HEK293 (cell line): ENCODE measurements at regions not wholly inside any gene's neighbourhood (a gene's known extent, or its start where the extent isn't known, plus 50 kb on each side); places are given as distances from the start of the nearest gene placed in this dataset.

ENCODE experiments used
- CTCF ChIA-PET: fragments of 350-600 bp; formaldehyde crosslinking; extraction: SDS; loops from one replicate; lab custom pipeline; 2021; ENCODE audit warnings: antibody characterized with exemption; lab: Yijun Ruan, JAX
- POLR2A ChIA-PET: fragments of 300-600 bp; formaldehyde crosslinking; extraction: SDS; loops from one replicate; lab custom pipeline; 2020; ENCODE audit warnings: antibody characterized with exemption, inconsistent platforms; lab: Yijun Ruan, JAX
- H3K27ac ChIP-seq: fragments of 200-500 bp; sonication (Bioruptor generic); 2 replicates; pipeline ENCODE4 v1.5.1; 2014; ENCODE audit warnings: low read depth, low read length, control low read depth, inconsistent platforms; ENCODE audit errors: extremely low read depth
- H3K36me3 ChIP-seq, 2 experiments: fragments of 200-500 bp in 1 of 2; sonication (Bioruptor generic) in 1 of 2; 1 replicate in 1 of 2; 2 replicates in 1 of 2; pipeline ENCODE4 v1.5.1; 2014 to 2017; ENCODE audit warnings: inconsistent platforms in 2 of 2, low read length in 2 of 2; ENCODE audit not compliant: control insufficient read depth in 2 of 2, insufficient read depth in 1 of 2
- H3K4me1 ChIP-seq: fragments of 200-500 bp; sonication (Bioruptor generic); 2 replicates; pipeline ENCODE4 v1.5.1; 2014; ENCODE audit warnings: mild to moderate bottlenecking, low read length, inconsistent platforms; ENCODE audit not compliant: control insufficient read depth, insufficient read depth
- H3K4me3 ChIP-seq: 2 replicates; pipeline ENCODE4 v1.5.1; 2011; ENCODE audit warnings: low read depth, mild to moderate bottlenecking, control low read depth, low read length, moderate library complexity
- H3K9me3 ChIP-seq: fragments of 200-500 bp; sonication (Bioruptor generic); 2 replicates; pipeline ENCODE4 v1.5.1; 2014; ENCODE audit warnings: low read depth, low read length, inconsistent platforms; ENCODE audit not compliant: control insufficient read depth, insufficient read depth
- BCL6B ChIP-seq: fragments of 450-650 bp; formaldehyde crosslinking; IDR thresholded peaks from 2 replicates; pipeline ENCODE4 v1.5.1; 2017; ENCODE audit warnings: missing biosample characterization, missing genetic modification characterization
- HOXD13 ChIP-seq: sonication (generic); formaldehyde crosslinking; IDR thresholded peaks from 2 replicates; pipeline ENCODE4 v1.8.0; 2022; ENCODE audit warnings: missing genetic modification reagents, borderline replicate concordance
- PRDM1 ChIP-seq: fragments of 450-650 bp; formaldehyde crosslinking; IDR thresholded peaks from 2 replicates; pipeline ENCODE4; 2016; ENCODE audit warnings: missing biosample characterization, missing genetic modification characterization
- SP7 ChIP-seq: fragments of 450-650 bp; formaldehyde crosslinking; IDR thresholded peaks from 2 replicates; pipeline ENCODE4 v1.5.1; 2016; ENCODE audit warnings: missing biosample characterization, missing genetic modification characterization
- ZNF155 ChIP-seq: fragments of 450-650 bp; formaldehyde crosslinking; IDR thresholded peaks from 2 replicates; pipeline ENCODE4 v1.5.1; 2016; ENCODE audit warnings: missing biosample characterization, missing genetic modification characterization
- ZNF366 ChIP-seq: fragments of 450-650 bp; formaldehyde crosslinking; conservative IDR thresholded peaks from 2 replicates; pipeline ENCODE4 v1.5.1; 2016; ENCODE audit warnings: missing biosample characterization, missing genetic modification characterization
- ZNF37A ChIP-seq: fragments of 450-650 bp; IDR thresholded peaks from 2 replicates; pipeline ENCODE4 v1.5.1; 2018; ENCODE audit warnings: missing biosample characterization, missing genetic modification characterization
- ZNF394 ChIP-seq: fragments of 450-650 bp; formaldehyde crosslinking; IDR thresholded peaks from 2 replicates; pipeline ENCODE4 v1.5.1; 2016; ENCODE audit warnings: missing biosample characterization, missing genetic modification characterization, mild to moderate bottlenecking, moderate library complexity, borderline replicate concordance
- ZNF398 ChIP-seq: fragments of 450-650 bp; formaldehyde crosslinking; IDR thresholded peaks from 2 replicates; pipeline ENCODE4 v1.5.1; 2017; ENCODE audit warnings: missing biosample characterization, missing genetic modification characterization
- ZNF416 ChIP-seq: fragments of 450-650 bp; formaldehyde crosslinking; IDR thresholded peaks from 2 replicates; pipeline ENCODE4 v1.5.1; 2016; ENCODE audit warnings: missing biosample characterization, missing genetic modification characterization
- ZNF48 ChIP-seq: fragments of 450-650 bp; formaldehyde crosslinking; IDR thresholded peaks from 2 replicates; pipeline ENCODE4 v1.5.1; 2016; ENCODE audit warnings: missing biosample characterization, missing genetic modification characterization
- ZNF488 ChIP-seq: fragments of 450-650 bp; formaldehyde crosslinking; IDR thresholded peaks from 2 replicates; pipeline ENCODE4 v1.5.1; 2016; ENCODE audit warnings: missing biosample characterization, missing genetic modification characterization
- ZNF521 ChIP-seq: fragments of 450-650 bp; formaldehyde crosslinking; IDR thresholded peaks from 2 replicates; pipeline ENCODE4 v1.5.1; 2017; ENCODE audit warnings: missing biosample characterization, mild to moderate bottlenecking, missing genetic modification characterization
- ZNF548 ChIP-seq: fragments of 450-650 bp; formaldehyde crosslinking; IDR thresholded peaks from 2 replicates; pipeline ENCODE4 v1.5.1; 2016; ENCODE audit warnings: missing biosample characterization, missing genetic modification characterization
- ZNF555 ChIP-seq: fragments of 450-650 bp; formaldehyde crosslinking; conservative IDR thresholded peaks from 2 replicates; pipeline ENCODE4 v1.5.1; 2017; ENCODE audit warnings: missing biosample characterization, mild to moderate bottlenecking, missing genetic modification characterization, inconsistent platforms
- ZNF580 ChIP-seq: fragments of 450-650 bp; formaldehyde crosslinking; IDR thresholded peaks from 2 replicates; pipeline ENCODE4 v1.5.1; 2016; ENCODE audit warnings: missing biosample characterization, missing genetic modification characterization
- ZNF585B ChIP-seq: fragments of 450-650 bp; formaldehyde crosslinking; IDR thresholded peaks from 2 replicates; pipeline ENCODE4 v1.5.1; 2016; ENCODE audit warnings: missing biosample characterization, missing genetic modification characterization
- ZNF600 ChIP-seq: fragments of 450-650 bp; formaldehyde crosslinking; IDR thresholded peaks from 2 replicates; pipeline ENCODE4 v1.5.1; 2016; ENCODE audit warnings: missing biosample characterization, missing genetic modification characterization
- ZNF658 ChIP-seq: fragments of 450-650 bp; formaldehyde crosslinking; IDR thresholded peaks from 2 replicates; pipeline ENCODE4; 2016; ENCODE audit warnings: missing biosample characterization, missing genetic modification characterization
- ZNF76 ChIP-seq: fragments of 450-650 bp; formaldehyde crosslinking; IDR thresholded peaks from 2 replicates; pipeline ENCODE4; 2016; ENCODE audit warnings: low read depth, missing biosample characterization, missing genetic modification characterization, borderline replicate concordance
- ZNF792 ChIP-seq: fragments of 450-650 bp; formaldehyde crosslinking; IDR thresholded peaks from 2 replicates; pipeline ENCODE4 v1.5.1; 2016; ENCODE audit warnings: missing biosample characterization, missing genetic modification characterization

- H3K36me3 ChIP-seq: no peaks in the 10 kb centered on the region
- H3K4me3 ChIP-seq: no peak overlapping the region
- H3K9me3 ChIP-seq: no peaks in the 10 kb centered on the region
- CTCF ChIA-PET: interaction anchor here (0.7 kb wide), 1 partner anchor 172 kb away, joined by 4 read pairs; no protein-coding TSS in a partner anchor
- POLR2A ChIA-PET: no interaction called here
- TF ChIP-seq PRDM1 (peak; percentile 78), ZNF792 (no peak), ZNF366 (tag by site-specific recombination) (peak; percentile 71), ZNF394 (tag by site-specific recombination) (no peak), ZNF155 (tag by site-specific recombination) (no peak), ZNF416 (tag by site-specific recombination) (no peak), ZNF521 (tag by site-specific recombination) (no peak), ZNF48 (tag by site-specific recombination) (no peak), ZNF580 (no peak), ZNF398 (tag by site-specific recombination) (no peak)
- H3K4me1 ChIP-seq: no peaks in the 10 kb centered on the region
- no peak overlapping the region for H3K27ac ChIP-seq
These were observed 145.3 kb downstream of the SPRY2 start for GRCh38 chr13:80195649-80196048.

- CTCF ChIA-PET: interaction anchor here (0.6 kb wide), 1 partner anchor 165 kb away, joined by 3 read pairs; no protein-coding TSS in a partner anchor
- no peak overlapping the region for H3K4me3 ChIP-seq
- H3K4me1 ChIP-seq: no peaks in the 10 kb centered on the region
- TF ChIP-seq ZNF37A (tag by site-specific recombination) (no peak), ZNF488 (tag by site-specific recombination) (no peak), HOXD13 (no peak), ZNF600 (tag by site-specific recombination) (no peak), ZNF76 (tag by site-specific recombination) (no peak), ZNF555 (tag by site-specific recombination) (no peak), BCL6B (tag by site-specific recombination) (no peak), ZNF658 (tag by site-specific recombination) (no peak), ZNF585B (tag by site-specific recombination) (no peak), ZNF548 (tag by site-specific recombination) (no peak), SP7 (no peak)
- H3K27ac ChIP-seq: no peak overlapping the region
- no peaks in the 10 kb centered on the region for H3K36me3 ChIP-seq
- POLR2A ChIA-PET: no interaction called here
- no peaks in the 10 kb centered on the region for H3K9me3 ChIP-seq
These were observed 150.9 kb downstream of the SPRY2 start for GRCh38 chr13:80189889-80190597.
